Liver (tissue), 8 donors: ENCODE measurements at regions not wholly inside any gene's neighbourhood (a gene's known extent, or its start where the extent isn't known, plus 50 kb on each side); places are given as distances from the start of the nearest gene placed in this dataset.

Experiments
- DNase-seq: peaks from one replicate; pipeline ENCODE4 v3.0.0-alpha.2; 2017; ENCODE audit warnings: low spot score
- H3K27ac ChIP-seq, 2 donors: one replicate each; pipeline ENCODE4 v1.7.0; 2013; ENCODE audit warnings: inconsistent platforms in 2 of 2, low read length in 2 of 2, control low read depth in 1 of 2, low read depth in 1 of 2, mild to moderate bottlenecking in 1 of 2
- H3K27me3 ChIP-seq, 4 donors: one replicate each; pipeline versions ENCODE4 v1.6.1 to v1.7.0; 2013; ENCODE audit warnings: low read length in 3 of 4, inconsistent platforms in 1 of 4, mild to moderate bottlenecking in 1 of 4, moderate library complexity in 1 of 4; ENCODE audit not compliant: control insufficient read depth in 4 of 4, insufficient read depth in 4 of 4
- H3K36me3 ChIP-seq, 4 donors: one replicate each; pipeline versions ENCODE4 v1.6.1 to v1.7.0; 2013; ENCODE audit warnings: low read length in 3 of 4, mild to moderate bottlenecking in 3 of 4, low read depth in 1 of 4, moderate library complexity in 1 of 4; ENCODE audit not compliant: control insufficient read depth in 4 of 4, insufficient read depth in 3 of 4
- H3K4me1 ChIP-seq, 4 donors: one replicate each; pipeline versions ENCODE4 v1.6.1 to v1.7.0; 2013; ENCODE audit warnings: low read length in 3 of 4, mild to moderate bottlenecking in 3 of 4, moderate library complexity in 1 of 4; ENCODE audit not compliant: control insufficient read depth in 4 of 4, insufficient read depth in 4 of 4
- H3K4me3 ChIP-seq, 3 donors: one replicate each; pipeline versions ENCODE4 v1.6.1 to v1.7.0; 2013; ENCODE audit warnings: low read length in 3 of 3, control low read depth in 1 of 3, low read depth in 1 of 3, mild to moderate bottlenecking in 1 of 3
- H3K9ac ChIP-seq, 2 donors: one replicate each; pipeline ENCODE4 v1.7.0; 2013; ENCODE audit warnings: low read length in 2 of 2, mild to moderate bottlenecking in 2 of 2, moderate library complexity in 2 of 2, control low read depth in 1 of 2, low read depth in 1 of 2
- H3K9me3 ChIP-seq, 4 donors: one replicate each; pipeline versions ENCODE4 v1.6.1 to v1.7.0; 2013; ENCODE audit warnings: low read length in 3 of 4; ENCODE audit not compliant: control insufficient read depth in 4 of 4
- ATF3 ChIP-seq: IDR thresholded peaks from 2 replicates; pipeline ENCODE4 v1.6.1; 2016; ENCODE audit warnings: antibody characterized with exemption
- CTCF ChIP-seq: fragments of 150-350 bp; IDR thresholded peaks from 2 replicates; pipeline ENCODE4 v1.5.1; 2017; ENCODE audit warnings: improper control_type of control experiment, low read depth, low read length; ENCODE audit not compliant: missing input control
- EGR1 ChIP-seq, 2 donors: IDR thresholded peaks; 2 replicates each; pipeline ENCODE4 v1.6.1; 2016 to 2018; ENCODE audit warnings: antibody characterized with exemption in 2 of 2, low read depth in 2 of 2
- FOXA2 ChIP-seq: IDR thresholded peaks from 2 replicates; pipeline ENCODE4 v1.6.1; 2016; ENCODE audit warnings: antibody characterized with exemption
- JUND ChIP-seq, 2 donors: IDR thresholded peaks; 2 replicates each; pipeline ENCODE4 v1.6.1; 2016; ENCODE audit warnings: antibody characterized with exemption in 2 of 2
- NR2F2 ChIP-seq: IDR thresholded peaks from 2 replicates; pipeline ENCODE4 v1.6.1; 2016; ENCODE audit warnings: antibody characterized with exemption
- SP1 ChIP-seq: IDR thresholded peaks from 2 replicates; pipeline ENCODE4 v1.6.1; 2018; ENCODE audit warnings: antibody characterized with exemption, mild to moderate bottlenecking
- WGBS: extraction: QIAGEN DNeasy Blood & Tissue Kit; methylation state at CpG from one replicate; pipeline ENCODE4 v1.1.7; 2013; 5-methylcytosine and 5-hydroxymethylcytosine counted together
- TF ChIP-seq, protein P1 (sequence below): IDR thresholded peaks from 2 replicates; pipeline ENCODE4 v1.6.1; 2016; ENCODE audit warnings: antibody characterized with exemption
- TF ChIP-seq, protein P2 (sequence below): IDR thresholded peaks from 2 replicates; pipeline ENCODE4 v1.6.1; 2016; ENCODE audit warnings: antibody characterized with exemption, mild to moderate bottlenecking
- donor health status: healthy.
- donor health status: healthy.
- donor health status: healthy.
- donor health status: healthy.
- donor health status: healthy.

DNA sequence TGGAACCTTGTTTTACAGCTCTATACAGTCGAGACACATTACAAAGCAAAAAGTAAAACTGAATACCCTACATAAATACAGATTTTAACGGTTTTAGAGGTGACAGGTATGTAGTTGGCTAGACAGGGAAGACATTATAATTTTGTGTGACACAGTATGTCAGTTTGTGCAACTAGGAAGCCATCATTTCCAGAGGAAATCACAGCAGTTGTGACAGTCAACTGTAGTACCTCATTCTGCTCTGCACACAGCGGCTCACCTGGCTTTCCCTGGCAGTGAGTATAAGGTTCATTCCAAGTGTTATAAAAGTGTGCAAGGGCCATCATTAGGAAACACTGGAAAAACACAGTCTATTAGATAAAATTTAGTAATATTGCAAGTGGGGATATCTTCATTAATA, 501.6 kb upstream of the PHF14 start:
- Histone ChIP-seq H3K36me3 (no peaks in the 10 kb centered on the region), H3K27me3 (peaks cover 0 to 4% (median 1%) of the 10 kb centered on the region in 4 donors), H3K4me1 (no peaks in the 10 kb centered on the region), H3K4me3 (no peak overlapping the region), H3K9ac (no peak overlapping the region), H3K9me3 (no peaks in the 10 kb centered on the region), H3K27ac (no peak overlapping the region)
- 58% methylated on average over 3 of the region's 3 CpGs for WGBS
- TF ChIP-seq JUND (IDR thresholded peaks at IDR 0.05) (no peak), EGR1 (IDR thresholded peaks at IDR 0.05; ENCODE audit: low read depth in 2 of 2) (no peak), CTCF (no peak)
- TF ChIP-seq, protein P1, sequence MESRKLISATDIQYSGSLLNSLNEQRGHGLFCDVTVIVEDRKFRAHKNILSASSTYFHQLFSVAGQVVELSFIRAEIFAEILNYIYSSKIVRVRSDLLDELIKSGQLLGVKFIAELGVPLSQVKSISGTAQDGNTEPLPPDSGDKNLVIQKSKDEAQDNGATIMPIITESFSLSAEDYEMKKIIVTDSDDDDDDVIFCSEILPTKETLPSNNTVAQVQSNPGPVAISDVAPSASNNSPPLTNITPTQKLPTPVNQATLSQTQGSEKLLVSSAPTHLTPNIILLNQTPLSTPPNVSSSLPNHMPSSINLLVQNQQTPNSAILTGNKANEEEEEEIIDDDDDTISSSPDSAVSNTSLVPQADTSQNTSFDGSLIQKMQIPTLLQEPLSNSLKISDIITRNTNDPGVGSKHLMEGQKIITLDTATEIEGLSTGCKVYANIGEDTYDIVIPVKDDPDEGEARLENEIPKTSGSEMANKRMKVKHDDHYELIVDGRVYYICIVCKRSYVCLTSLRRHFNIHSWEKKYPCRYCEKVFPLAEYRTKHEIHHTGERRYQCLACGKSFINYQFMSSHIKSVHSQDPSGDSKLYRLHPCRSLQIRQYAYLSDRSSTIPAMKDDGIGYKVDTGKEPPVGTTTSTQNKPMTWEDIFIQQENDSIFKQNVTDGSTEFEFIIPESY, result no peak
- DNase-seq, result no peak

DNA sequence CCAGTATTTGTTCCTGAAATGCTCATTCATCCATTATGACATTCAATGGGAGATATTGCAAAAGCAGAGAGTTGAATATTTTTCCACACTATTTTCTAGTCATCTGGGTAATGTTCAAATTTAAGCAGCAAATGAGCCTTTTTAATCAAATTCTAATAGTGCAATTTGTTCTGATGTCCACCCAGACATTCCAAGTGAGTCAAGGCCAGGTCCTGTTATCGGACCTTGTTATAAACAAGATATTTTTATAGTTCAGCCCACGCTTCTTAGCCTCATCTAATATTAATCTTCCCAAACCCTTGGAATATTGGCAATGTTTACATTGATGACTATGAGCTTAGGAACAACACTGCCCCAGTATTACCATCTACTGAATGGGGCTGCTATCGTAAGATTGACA, 500.1 kb upstream of the PHF14 start:
- Histone ChIP-seq H3K27ac (no peak overlapping the region), H3K27me3 (peaks cover 0 to 4% (median 1%) of the 10 kb centered on the region in 4 donors), H3K9ac (no peak overlapping the region), H3K9me3 (no peaks in the 10 kb centered on the region), H3K36me3 (no peaks in the 10 kb centered on the region), H3K4me1 (no peaks in the 10 kb centered on the region), H3K4me3 (no peak overlapping the region)
- 73% methylated on average over 3 of the region's 3 CpGs for WGBS
- TF ChIP-seq, protein P1, result no peak
- TF ChIP-seq JUND (IDR thresholded peaks at IDR 0.05), result no peak
- TF ChIP-seq NR2F2, result peak; percentile 65
- TF ChIP-seq SP1, result no peak
- no peak for TF ChIP-seq FOXA2
- TF ChIP-seq ATF3, result no peak
- TF ChIP-seq EGR1 (IDR thresholded peaks at IDR 0.05; ENCODE audit: low read depth in 2 of 2), result no peak
- no peak for DNase-seq

DNA sequence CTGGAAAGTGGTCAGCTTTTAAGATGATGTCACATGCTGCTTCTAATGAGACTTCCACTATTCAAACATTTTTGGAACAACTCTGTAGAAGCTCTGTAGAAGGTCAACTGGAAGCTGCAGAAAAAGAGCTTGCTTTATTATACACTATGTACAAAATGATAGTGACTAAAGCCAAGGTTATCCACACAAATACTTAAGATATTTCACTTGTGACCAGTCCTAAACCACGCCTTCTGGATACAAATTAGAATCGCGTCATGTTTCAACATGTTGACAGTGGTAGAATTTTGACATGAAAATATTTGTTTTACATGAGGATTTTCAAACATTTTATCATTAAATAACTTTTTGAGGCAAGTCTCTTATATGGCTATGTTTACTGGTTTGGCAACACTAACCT, 499.6 kb upstream of the PHF14 start:
- H3K9me3 ChIP-seq, result no peaks in the 10 kb centered on the region
- no peak overlapping the region for H3K9ac ChIP-seq
- H3K27ac ChIP-seq, result no peak overlapping the region
- no peaks in the 10 kb centered on the region for H3K4me1 ChIP-seq
- no peak for DNase-seq
- WGBS, result 77% methylated on average over 3 of the region's 3 CpGs
- no peak overlapping the region for H3K4me3 ChIP-seq
- H3K36me3 ChIP-seq, result no peaks in the 10 kb centered on the region
- TF ChIP-seq ATF3 (no peak), CTCF (no peak)
- TF ChIP-seq, protein P1, result no peak
- TF ChIP-seq, protein P2, sequence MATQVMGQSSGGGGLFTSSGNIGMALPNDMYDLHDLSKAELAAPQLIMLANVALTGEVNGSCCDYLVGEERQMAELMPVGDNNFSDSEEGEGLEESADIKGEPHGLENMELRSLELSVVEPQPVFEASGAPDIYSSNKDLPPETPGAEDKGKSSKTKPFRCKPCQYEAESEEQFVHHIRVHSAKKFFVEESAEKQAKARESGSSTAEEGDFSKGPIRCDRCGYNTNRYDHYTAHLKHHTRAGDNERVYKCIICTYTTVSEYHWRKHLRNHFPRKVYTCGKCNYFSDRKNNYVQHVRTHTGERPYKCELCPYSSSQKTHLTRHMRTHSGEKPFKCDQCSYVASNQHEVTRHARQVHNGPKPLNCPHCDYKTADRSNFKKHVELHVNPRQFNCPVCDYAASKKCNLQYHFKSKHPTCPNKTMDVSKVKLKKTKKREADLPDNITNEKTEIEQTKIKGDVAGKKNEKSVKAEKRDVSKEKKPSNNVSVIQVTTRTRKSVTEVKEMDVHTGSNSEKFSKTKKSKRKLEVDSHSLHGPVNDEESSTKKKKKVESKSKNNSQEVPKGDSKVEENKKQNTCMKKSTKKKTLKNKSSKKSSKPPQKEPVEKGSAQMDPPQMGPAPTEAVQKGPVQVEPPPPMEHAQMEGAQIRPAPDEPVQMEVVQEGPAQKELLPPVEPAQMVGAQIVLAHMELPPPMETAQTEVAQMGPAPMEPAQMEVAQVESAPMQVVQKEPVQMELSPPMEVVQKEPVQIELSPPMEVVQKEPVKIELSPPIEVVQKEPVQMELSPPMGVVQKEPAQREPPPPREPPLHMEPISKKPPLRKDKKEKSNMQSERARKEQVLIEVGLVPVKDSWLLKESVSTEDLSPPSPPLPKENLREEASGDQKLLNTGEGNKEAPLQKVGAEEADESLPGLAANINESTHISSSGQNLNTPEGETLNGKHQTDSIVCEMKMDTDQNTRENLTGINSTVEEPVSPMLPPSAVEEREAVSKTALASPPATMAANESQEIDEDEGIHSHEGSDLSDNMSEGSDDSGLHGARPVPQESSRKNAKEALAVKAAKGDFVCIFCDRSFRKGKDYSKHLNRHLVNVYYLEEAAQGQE, result no peak
- H3K27me3 ChIP-seq, result peaks cover 0 to 4% (median 1%) of the 10 kb centered on the region in 4 donors
